ENCODE measurements at regions not wholly inside any gene's neighbourhood (a gene's known extent, or its start where the extent isn't known, plus 50 kb on each side); places are given as distances from the start of the nearest gene placed in this dataset.

GRCh38 chr3:197354568-197355001 is 56.2 kb upstream of the DLG1 start:
- H3K36me3 ChIP-seq (ENCODE audit: control insufficient read depth, insufficient read depth, low read length, severe bottlenecking), result no peaks in the 10 kb centered on the region
- H3K9ac ChIP-seq (ENCODE audit: low read length), result peak overlapping the region; percentile 33
- peaks cover 7% of the 10 kb centered on the region for H3K9me3 ChIP-seq (ENCODE audit: control insufficient read depth, low read length)
- peak; percentile 45 for DNase-seq (ENCODE audit: low read depth)
- no peaks in the 10 kb centered on the region for H3K27me3 ChIP-seq (replicated peaks; ENCODE audit: control insufficient read depth, insufficient read depth, low read length)
- H3K4me1 ChIP-seq (ENCODE audit: control insufficient read depth, insufficient read depth, low read length), result peaks cover 22% of the 10 kb centered on the region
- peak overlapping the region; percentile 50 for H3K4me3 ChIP-seq (ENCODE audit: low read length)

DNA sequence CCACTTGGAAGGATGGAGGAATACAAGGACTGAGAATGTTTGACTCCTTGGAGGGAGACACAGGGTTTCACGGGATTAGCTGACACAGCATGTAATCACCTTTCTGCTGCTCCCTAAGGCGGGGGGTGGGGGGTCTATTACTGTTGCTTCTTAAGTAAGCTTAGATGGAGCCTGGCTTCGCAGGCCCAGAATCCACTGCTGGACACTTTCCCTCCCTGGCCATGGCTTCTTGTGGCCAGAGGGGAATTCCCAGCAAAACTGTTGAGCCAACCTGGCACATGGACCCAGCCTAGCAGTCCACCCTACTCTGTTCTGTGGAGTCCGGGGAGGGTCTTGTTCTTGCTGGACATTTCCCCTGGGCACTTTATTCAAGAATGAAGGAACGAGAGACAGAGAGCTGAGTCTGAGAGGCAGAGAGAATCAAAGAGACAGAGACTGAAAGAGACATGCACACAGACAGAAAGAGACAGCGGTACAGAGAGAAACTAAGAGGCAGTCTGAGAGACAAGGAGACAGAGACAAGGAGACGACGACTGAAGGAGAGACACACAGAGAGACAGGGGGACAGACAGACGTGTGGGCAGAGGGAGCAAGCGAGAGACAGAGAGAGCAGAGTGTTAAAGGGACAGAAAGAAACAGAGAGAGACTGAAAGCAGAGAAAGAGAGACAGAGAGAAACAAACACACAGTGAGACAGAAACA is 55.6 kb upstream of the DLG1 start:
- Histone ChIP-seq H3K4me3 (ENCODE audit: low read length) (peak overlapping the region; percentile 50), H3K4me1 (ENCODE audit: control insufficient read depth, insufficient read depth, low read length) (peaks cover 22% of the 10 kb centered on the region), H3K27me3 (replicated peaks; ENCODE audit: control insufficient read depth, insufficient read depth, low read length) (no peaks in the 10 kb centered on the region), H3K9me3 (ENCODE audit: control insufficient read depth, low read length) (peaks cover under 1% of the 10 kb centered on the region), H3K9ac (ENCODE audit: low read length) (peak overlapping the region; percentile 33), H3K36me3 (ENCODE audit: control insufficient read depth, insufficient read depth, low read length, severe bottlenecking) (no peaks in the 10 kb centered on the region)
- peak; percentile 24 for DNase-seq (ENCODE audit: low read depth)

DNA sequence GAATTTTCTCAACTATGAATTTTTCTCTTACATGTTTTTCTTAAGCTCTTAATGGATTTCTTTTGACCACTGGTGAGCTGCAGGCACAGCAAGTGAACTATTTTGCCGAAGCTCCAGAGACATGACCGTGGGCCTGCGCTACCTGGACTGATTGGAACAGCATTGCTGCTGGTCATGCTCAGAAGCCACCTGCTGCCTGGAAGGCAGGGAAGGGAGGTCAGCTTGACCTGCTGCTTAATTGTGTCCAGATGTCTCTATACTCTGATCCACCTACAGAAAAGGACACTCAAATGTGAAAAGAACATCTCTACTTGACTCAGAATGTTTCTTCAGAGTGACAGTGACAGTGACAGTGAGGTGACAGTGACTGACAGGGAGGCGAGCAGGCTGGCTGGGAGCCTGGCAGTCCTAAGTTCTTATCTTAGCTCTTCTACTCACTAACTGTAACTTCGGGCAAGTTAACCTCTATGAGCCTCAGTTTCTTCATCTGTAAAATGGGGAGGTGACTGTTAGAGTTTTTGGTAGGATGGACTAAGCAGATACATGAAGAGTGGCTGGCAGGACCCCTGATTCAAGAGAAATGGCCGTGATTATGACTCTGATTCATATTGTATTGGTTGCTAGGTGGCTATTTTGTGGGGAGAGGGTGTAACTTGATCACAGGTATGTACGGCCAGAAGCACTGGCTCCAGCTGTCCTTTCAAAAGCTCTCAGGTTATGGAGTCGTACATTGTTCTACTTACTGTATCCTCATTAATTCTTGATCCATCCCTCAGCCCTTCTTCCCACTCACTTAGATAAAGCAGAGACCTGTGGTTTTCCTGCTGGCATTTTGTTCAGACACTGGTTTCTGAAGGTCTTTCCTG is 54.8 kb upstream of the DLG1 start:
- no peak for DNase-seq (ENCODE audit: low read depth)
- no peaks in the 10 kb centered on the region for H3K9me3 ChIP-seq (ENCODE audit: control insufficient read depth, low read length)
- no peaks in the 10 kb centered on the region for H3K36me3 ChIP-seq (ENCODE audit: control insufficient read depth, insufficient read depth, low read length, severe bottlenecking)
- H3K4me3 ChIP-seq (ENCODE audit: low read length), result no peak overlapping the region
- H3K9ac ChIP-seq (ENCODE audit: low read length), result no peak overlapping the region
- no peaks in the 10 kb centered on the region for H3K27me3 ChIP-seq (replicated peaks; ENCODE audit: control insufficient read depth, insufficient read depth, low read length)
- H3K4me1 ChIP-seq (ENCODE audit: control insufficient read depth, insufficient read depth, low read length), result peaks cover 22% of the 10 kb centered on the region

DNA sequence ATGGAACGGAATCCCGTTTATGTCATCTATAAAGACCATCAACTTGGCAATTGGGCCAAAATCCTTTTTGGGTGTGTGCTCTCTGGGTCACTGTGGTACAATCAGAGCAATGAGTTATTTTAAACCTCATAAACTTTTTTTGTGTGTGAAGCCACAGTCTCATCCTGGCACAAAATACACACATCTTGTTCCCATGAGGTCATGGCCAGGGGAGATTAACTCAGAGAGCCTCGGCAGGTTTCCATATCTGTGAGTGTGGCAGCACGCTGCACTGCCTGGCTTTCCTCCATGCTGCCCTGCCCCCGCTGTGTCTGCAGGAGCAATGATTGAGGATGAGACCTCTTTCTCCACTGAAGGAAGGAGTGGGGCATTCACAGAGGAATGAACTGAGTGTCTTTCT is 54.0 kb upstream of the DLG1 start:
- no peaks in the 10 kb centered on the region for H3K36me3 ChIP-seq (ENCODE audit: control insufficient read depth, insufficient read depth, low read length, severe bottlenecking)
- no peak for DNase-seq (ENCODE audit: low read depth)
- H3K27me3 ChIP-seq (replicated peaks; ENCODE audit: control insufficient read depth, insufficient read depth, low read length), result no peaks in the 10 kb centered on the region
- H3K4me1 ChIP-seq (ENCODE audit: control insufficient read depth, insufficient read depth, low read length), result peaks cover 22% of the 10 kb centered on the region
- H3K9ac ChIP-seq (ENCODE audit: low read length), result no peak overlapping the region
- no peak overlapping the region for H3K4me3 ChIP-seq (ENCODE audit: low read length)
- H3K9me3 ChIP-seq (ENCODE audit: control insufficient read depth, low read length), result no peaks in the 10 kb centered on the region

DNA sequence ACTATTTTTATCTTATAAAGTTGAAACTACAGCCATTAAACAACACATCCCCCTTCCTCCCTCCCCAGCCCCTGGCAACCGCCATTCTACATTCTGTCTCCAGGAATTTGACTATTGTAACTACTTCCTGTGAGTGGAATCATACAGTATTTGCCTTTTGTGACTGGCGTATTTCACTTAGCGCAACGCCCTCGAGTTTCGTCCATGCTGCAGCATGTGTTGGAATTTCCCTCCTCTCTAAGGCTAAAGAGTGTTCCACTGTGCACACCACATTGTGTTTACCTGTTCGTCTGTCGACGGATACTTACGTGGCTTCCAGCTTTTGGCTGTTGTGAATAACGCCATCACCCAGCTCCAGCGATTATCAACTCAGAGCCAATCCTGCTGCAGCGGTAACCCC is 52.0 kb upstream of the DLG1 start:
- Histone ChIP-seq H3K9ac (ENCODE audit: low read length) (no peak overlapping the region), H3K9me3 (ENCODE audit: control insufficient read depth, low read length) (no peaks in the 10 kb centered on the region), H3K27me3 (replicated peaks; ENCODE audit: control insufficient read depth, insufficient read depth, low read length) (no peaks in the 10 kb centered on the region), H3K36me3 (ENCODE audit: control insufficient read depth, insufficient read depth, low read length, severe bottlenecking) (no peaks in the 10 kb centered on the region), H3K4me3 (ENCODE audit: low read length) (no peak overlapping the region), H3K4me1 (ENCODE audit: control insufficient read depth, insufficient read depth, low read length) (peaks cover 22% of the 10 kb centered on the region)
- no peak for DNase-seq (ENCODE audit: low read depth)

DNA sequence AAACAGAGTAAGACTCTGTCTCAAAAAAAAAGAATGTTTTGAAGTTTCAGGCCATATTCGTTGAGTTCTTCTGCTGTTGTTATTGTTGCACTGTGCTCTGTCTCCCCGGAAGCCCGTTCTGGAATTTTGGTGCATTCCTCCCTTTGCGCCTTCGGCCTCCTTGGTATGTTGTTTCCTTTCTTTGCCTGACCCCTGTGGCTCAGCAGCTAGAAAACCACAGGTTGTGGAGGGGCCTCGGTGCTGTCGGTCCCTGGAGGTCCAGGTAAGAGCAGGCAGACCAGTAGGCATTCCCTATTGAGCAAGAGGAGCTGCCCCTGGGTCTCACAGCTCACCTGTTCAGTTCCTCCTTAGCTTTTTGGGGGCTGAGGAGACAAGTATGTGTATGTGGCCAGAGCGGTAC is 51.0 kb upstream of the DLG1 start:
- H3K4me1 ChIP-seq (ENCODE audit: control insufficient read depth, insufficient read depth, low read length), result peaks cover 15% of the 10 kb centered on the region
- no peak for DNase-seq (ENCODE audit: low read depth)

More for the DNA sequence above, 51.0 kb upstream of the DLG1 start:
- Histone ChIP-seq H3K36me3 (ENCODE audit: control insufficient read depth, insufficient read depth, low read length, severe bottlenecking) (no peaks in the 10 kb centered on the region), H3K9ac (ENCODE audit: low read length) (no peak overlapping the region), H3K27me3 (replicated peaks; ENCODE audit: control insufficient read depth, insufficient read depth, low read length) (no peaks in the 10 kb centered on the region), H3K4me3 (ENCODE audit: low read length) (no peak overlapping the region), H3K9me3 (ENCODE audit: control insufficient read depth, low read length) (no peaks in the 10 kb centered on the region)
